Tibial nerve (tissue), 4 donors: ENCODE measurements at regions not wholly inside any gene's neighbourhood (a gene's known extent, or its start where the extent isn't known, plus 50 kb on each side); places are given as distances from the start of the nearest gene placed in this dataset.

Source experiments
- EP300 ChIP-seq, 2 donors: sonication (generic); formaldehyde crosslinking; IDR thresholded peaks; one replicate each; pipeline ENCODE4 v1.6.1; 2017; ENCODE audit warnings: antibody characterized with exemption in 2 of 2, mild to moderate bottlenecking in 1 of 2
- POLR2A ChIP-seq, 2 donors: fragments of 450-650 bp; IDR thresholded peaks; one replicate each; pipeline ENCODE4 v1.6.1; 2017; ENCODE audit warnings: antibody characterized with exemption in 2 of 2, mild to moderate bottlenecking in 2 of 2, moderate library complexity in 2 of 2
- TF ChIP-seq, protein P1 (sequence below), 5 experiments: fragments of 200-600 bp in 3 of 5; fragments of 450-650 bp in 2 of 5; sonication (generic) in 3 of 5; IDR thresholded peaks; one replicate each; pipeline ENCODE4 v1.5.1; 2016 to 2019; ENCODE audit warnings: antibody characterized with exemption in 5 of 5, mild to moderate bottlenecking in 3 of 5, moderate library complexity in 2 of 5

DNA sequence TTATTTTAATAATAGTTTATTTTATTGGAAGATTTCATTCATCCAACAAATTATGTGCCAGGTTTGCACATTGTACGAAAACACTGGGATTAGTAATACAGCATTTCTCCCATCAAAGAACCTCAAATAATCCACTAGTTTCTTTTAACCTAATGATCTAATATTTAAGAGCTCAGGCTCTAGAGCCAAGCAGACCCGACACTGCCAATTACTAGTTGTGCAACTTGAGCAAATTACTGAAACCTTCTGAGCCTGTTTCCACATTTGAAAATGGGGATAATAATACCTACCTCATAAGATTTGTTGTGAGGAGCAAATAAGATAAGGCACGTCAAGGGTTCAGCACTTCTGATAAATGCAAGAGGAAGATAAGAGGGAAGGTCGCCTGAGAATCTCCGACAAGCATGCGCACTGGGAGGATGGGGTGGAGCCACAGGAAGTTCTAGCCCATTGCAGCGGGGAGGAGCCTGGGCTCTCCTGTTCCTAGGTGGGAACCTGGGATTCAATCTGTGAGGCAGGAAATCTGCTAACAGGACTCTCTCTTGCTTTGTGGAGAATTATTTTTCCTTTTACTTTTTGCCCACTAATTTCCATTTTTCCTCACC is 141.5 kb upstream of the SMAD1 start:
- TF ChIP-seq, protein P1, sequence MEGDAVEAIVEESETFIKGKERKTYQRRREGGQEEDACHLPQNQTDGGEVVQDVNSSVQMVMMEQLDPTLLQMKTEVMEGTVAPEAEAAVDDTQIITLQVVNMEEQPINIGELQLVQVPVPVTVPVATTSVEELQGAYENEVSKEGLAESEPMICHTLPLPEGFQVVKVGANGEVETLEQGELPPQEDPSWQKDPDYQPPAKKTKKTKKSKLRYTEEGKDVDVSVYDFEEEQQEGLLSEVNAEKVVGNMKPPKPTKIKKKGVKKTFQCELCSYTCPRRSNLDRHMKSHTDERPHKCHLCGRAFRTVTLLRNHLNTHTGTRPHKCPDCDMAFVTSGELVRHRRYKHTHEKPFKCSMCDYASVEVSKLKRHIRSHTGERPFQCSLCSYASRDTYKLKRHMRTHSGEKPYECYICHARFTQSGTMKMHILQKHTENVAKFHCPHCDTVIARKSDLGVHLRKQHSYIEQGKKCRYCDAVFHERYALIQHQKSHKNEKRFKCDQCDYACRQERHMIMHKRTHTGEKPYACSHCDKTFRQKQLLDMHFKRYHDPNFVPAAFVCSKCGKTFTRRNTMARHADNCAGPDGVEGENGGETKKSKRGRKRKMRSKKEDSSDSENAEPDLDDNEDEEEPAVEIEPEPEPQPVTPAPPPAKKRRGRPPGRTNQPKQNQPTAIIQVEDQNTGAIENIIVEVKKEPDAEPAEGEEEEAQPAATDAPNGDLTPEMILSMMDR (IDR thresholded peaks at IDR 0.05) = no peak
- TF ChIP-seq POLR2A (IDR thresholded peaks at IDR 0.05) (no peak), EP300 (IDR thresholded peaks at IDR 0.05) (no peak)
